ENCODE measurements at regions not wholly inside any gene's neighbourhood (a gene's known extent, or its start where the extent isn't known, plus 50 kb on each side); places are given as distances from the start of the nearest gene placed in this dataset.
A peak's percentile ranks its signal among the peaks of the same experiment; 100 is the strongest.

DNA sequence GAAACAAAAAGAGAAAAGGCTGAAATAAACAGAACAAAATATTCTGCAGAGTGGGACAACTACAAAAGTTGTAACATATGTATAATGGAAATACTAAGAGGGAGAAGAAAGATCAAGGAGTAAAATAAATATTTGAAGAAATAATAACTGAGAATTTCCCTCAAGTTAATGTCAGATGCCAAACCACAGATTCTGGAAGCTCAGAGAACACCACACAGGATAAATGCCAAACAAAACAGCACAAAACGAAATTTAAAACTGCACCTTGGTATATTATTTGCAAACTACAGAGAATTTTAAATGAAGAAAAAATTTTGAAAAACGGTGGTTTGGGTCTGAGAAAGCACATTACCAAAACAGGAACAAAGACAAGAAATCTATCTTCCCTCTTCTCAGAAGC, 1588.9 kb upstream of the TMEFF2 start:
- TF ChIP-seq CREB1 (IDR thresholded peaks at IDR 0.05; ENCODE audit: low read depth): no peak
- TF ChIP-seq, protein P1, sequence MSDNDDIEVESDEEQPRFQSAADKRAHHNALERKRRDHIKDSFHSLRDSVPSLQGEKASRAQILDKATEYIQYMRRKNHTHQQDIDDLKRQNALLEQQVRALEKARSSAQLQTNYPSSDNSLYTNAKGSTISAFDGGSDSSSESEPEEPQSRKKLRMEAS (IDR thresholded peaks at IDR 0.05): no peak
- no peak for TF ChIP-seq NFIC (IDR thresholded peaks at IDR 0.05)
- no peak for TF ChIP-seq FOXM1 (IDR thresholded peaks at IDR 0.05; ENCODE audit: borderline replicate concordance, low read depth)
- no peak for TF ChIP-seq EGR1 (IDR thresholded peaks at IDR 0.05)
- TF ChIP-seq TCF12 (IDR thresholded peaks at IDR 0.05; ENCODE audit: low read depth): no peak
- TF ChIP-seq EP300 (IDR thresholded peaks at IDR 0.05; ENCODE audit: borderline replicate concordance): no peak
- TF ChIP-seq TEAD4 (IDR thresholded peaks at IDR 0.05): no peak
- TF ChIP-seq ZBTB7A (IDR thresholded peaks at IDR 0.05; ENCODE audit: low read depth): no peak
- TF ChIP-seq, protein P2, sequence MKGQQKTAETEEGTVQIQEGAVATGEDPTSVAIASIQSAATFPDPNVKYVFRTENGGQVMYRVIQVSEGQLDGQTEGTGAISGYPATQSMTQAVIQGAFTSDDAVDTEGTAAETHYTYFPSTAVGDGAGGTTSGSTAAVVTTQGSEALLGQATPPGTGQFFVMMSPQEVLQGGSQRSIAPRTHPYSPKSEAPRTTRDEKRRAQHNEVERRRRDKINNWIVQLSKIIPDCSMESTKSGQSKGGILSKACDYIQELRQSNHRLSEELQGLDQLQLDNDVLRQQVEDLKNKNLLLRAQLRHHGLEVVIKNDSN (IDR thresholded peaks at IDR 0.05): no peak
- no peak for TF ChIP-seq YY1 (IDR thresholded peaks at IDR 0.05; ENCODE audit: low read depth)
- TF ChIP-seq TAF1 (IDR thresholded peaks at IDR 0.05; ENCODE audit: low read depth): no peak
- no peak for TF ChIP-seq CEBPB (IDR thresholded peaks at IDR 0.05)

DNA sequence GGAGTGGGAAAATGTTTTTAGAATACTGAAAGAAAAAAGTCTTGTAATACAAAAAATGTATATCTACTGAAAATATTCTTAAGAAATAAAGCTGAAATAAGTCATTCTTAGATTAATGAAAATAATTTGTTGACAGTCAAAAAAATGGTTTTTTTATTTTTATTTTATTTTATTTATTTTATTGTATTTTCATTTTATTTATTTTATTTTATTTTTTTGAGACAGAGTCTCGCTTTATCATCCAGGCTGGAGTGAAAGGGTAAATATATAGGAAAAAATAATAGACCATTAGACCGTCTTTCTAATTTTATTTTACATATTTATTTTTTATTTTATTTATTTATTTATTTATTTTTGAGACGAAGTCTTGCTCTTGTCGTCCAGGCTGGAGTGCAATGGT, 1583.6 kb upstream of the TMEFF2 start:
- TF ChIP-seq TAF1 (IDR thresholded peaks at IDR 0.05; ENCODE audit: low read depth) (no peak), NFIC (IDR thresholded peaks at IDR 0.05) (no peak), FOXM1 (IDR thresholded peaks at IDR 0.05; ENCODE audit: borderline replicate concordance, low read depth) (no peak), YY1 (IDR thresholded peaks at IDR 0.05; ENCODE audit: low read depth) (no peak), RAD21 (IDR thresholded peaks at IDR 0.05; ENCODE audit: low read depth) (no peak)
- TF ChIP-seq, protein P2 (IDR thresholded peaks at IDR 0.05): no peak
- TF ChIP-seq, protein P3, sequence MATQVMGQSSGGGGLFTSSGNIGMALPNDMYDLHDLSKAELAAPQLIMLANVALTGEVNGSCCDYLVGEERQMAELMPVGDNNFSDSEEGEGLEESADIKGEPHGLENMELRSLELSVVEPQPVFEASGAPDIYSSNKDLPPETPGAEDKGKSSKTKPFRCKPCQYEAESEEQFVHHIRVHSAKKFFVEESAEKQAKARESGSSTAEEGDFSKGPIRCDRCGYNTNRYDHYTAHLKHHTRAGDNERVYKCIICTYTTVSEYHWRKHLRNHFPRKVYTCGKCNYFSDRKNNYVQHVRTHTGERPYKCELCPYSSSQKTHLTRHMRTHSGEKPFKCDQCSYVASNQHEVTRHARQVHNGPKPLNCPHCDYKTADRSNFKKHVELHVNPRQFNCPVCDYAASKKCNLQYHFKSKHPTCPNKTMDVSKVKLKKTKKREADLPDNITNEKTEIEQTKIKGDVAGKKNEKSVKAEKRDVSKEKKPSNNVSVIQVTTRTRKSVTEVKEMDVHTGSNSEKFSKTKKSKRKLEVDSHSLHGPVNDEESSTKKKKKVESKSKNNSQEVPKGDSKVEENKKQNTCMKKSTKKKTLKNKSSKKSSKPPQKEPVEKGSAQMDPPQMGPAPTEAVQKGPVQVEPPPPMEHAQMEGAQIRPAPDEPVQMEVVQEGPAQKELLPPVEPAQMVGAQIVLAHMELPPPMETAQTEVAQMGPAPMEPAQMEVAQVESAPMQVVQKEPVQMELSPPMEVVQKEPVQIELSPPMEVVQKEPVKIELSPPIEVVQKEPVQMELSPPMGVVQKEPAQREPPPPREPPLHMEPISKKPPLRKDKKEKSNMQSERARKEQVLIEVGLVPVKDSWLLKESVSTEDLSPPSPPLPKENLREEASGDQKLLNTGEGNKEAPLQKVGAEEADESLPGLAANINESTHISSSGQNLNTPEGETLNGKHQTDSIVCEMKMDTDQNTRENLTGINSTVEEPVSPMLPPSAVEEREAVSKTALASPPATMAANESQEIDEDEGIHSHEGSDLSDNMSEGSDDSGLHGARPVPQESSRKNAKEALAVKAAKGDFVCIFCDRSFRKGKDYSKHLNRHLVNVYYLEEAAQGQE (IDR thresholded peaks at IDR 0.05; ENCODE audit: low read depth): no peak
- TF ChIP-seq, protein P1 (IDR thresholded peaks at IDR 0.05): no peak

DNA sequence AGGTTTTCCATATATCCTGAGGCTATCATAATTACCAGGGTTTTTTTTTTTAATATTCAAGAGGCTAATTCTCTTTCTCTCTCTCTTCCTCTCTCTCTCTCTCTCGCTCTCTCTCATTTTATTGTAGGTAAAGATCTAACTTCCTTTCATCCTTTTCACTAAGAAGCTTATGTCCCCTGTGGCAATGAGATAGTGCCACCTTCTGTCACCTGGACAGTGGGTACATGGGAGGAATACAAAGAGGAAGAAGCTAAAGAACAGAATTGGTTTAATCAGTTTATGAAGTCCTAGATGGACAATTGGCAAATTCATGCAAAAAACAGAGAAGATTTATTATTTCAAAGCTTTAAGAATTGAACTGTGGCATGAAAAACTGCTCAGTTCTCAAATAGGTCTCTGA, 1582.3 kb upstream of the TMEFF2 start:
- TF ChIP-seq ZBTB7A (IDR thresholded peaks at IDR 0.05; ENCODE audit: low read depth) (no peak), RAD21 (IDR thresholded peaks at IDR 0.05; ENCODE audit: low read depth) (peak; percentile 23; the same call in 1 of the 2 replicates)

DNA sequence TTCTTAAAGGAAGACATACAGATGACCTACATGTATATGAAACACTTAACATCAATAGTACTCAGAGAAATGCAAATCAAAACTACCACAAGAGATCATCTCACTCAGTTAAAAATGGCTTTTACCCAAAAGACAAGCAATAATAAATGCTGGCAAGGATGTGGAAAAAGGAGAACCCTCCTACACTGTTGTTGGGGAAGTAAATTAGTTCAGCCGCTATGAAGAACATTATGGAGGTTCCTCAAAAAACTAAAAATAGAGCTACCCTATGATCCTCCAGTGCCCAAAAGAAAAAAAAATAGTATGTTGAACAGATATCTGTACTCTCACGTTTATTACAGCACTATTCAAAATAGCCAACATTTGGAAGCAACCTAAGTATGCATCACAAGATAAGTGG, 1579.4 kb upstream of the TMEFF2 start:
- TF ChIP-seq CREB1 (IDR thresholded peaks at IDR 0.05; ENCODE audit: low read depth) (no peak), TEAD4 (IDR thresholded peaks at IDR 0.05) (no peak), ZBTB7A (IDR thresholded peaks at IDR 0.05; ENCODE audit: low read depth) (no peak), EGR1 (IDR thresholded peaks at IDR 0.05) (no peak)
- TF ChIP-seq, protein P3 (IDR thresholded peaks at IDR 0.05; ENCODE audit: low read depth): no peak
- TF ChIP-seq, protein P1 (IDR thresholded peaks at IDR 0.05): no peak

DNA sequence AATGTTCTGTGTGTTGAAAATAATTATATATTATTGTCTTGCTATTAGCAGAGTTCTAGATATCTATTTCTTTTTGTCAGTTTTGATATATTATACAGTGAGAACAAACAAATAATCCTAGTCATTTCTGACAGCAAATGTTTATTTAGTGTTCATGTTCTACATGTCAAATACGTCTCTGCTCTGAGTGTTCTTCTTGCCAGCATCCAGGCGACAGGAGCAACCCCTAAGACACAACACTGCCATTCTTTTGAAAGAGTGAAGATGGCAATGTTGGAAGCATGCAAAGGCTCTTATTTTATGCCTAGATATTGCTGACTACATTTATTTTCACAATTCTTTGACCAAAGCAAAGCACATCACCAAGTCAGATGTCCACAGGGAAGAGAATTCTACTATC, 1556.6 kb upstream of the TMEFF2 start:
- TF ChIP-seq ZBTB7A (IDR thresholded peaks at IDR 0.05; ENCODE audit: low read depth) (no peak), EP300 (IDR thresholded peaks at IDR 0.05; ENCODE audit: borderline replicate concordance) (no peak), RAD21 (IDR thresholded peaks at IDR 0.05; ENCODE audit: low read depth) (no peak), TCF12 (IDR thresholded peaks at IDR 0.05; ENCODE audit: low read depth) (no peak), NFIC (IDR thresholded peaks at IDR 0.05) (no peak), CREB1 (IDR thresholded peaks at IDR 0.05; ENCODE audit: low read depth) (no peak), FOXM1 (IDR thresholded peaks at IDR 0.05; ENCODE audit: borderline replicate concordance, low read depth) (no peak), CEBPB (IDR thresholded peaks at IDR 0.05) (no peak), TEAD4 (IDR thresholded peaks at IDR 0.05) (no peak), TAF1 (IDR thresholded peaks at IDR 0.05; ENCODE audit: low read depth) (no peak), YY1 (IDR thresholded peaks at IDR 0.05; ENCODE audit: low read depth) (no peak), EGR1 (IDR thresholded peaks at IDR 0.05) (no peak)
- TF ChIP-seq, protein P1 (IDR thresholded peaks at IDR 0.05): no peak
- TF ChIP-seq, protein P3 (IDR thresholded peaks at IDR 0.05; ENCODE audit: low read depth): no peak
- TF ChIP-seq, protein P2 (IDR thresholded peaks at IDR 0.05): no peak
